Endothelial cell of umbilical vein (primary cell): ENCODE measurements at regions not wholly inside any gene's neighbourhood (a gene's known extent, or its start where the extent isn't known, plus 50 kb on each side); places are given as distances from the start of the nearest gene placed in this dataset.

Experiments used
- BruUV-seq: library from RNA; stranded (reverse); fragments of 400-500 nt; replicated peaks from 2 replicates; lab custom pipeline; 2021; lab: Mats Ljungman, UMichigan
- CTCF ChIA-PET: fragments of 300-600, 350-600 bp; sonication (Branson Sonifier 250); formaldehyde crosslinking; loops from one replicate; lab custom pipeline; 2021; ENCODE audit warnings: antibody characterized with exemption, inconsistent platforms; lab: Charles Lee
- POLR2A ChIA-PET: fragments of 300-600, 350-600 bp; sonication (Branson Sonifier 250); formaldehyde crosslinking; loops from one replicate; lab custom pipeline; 2021; ENCODE audit warnings: antibody characterized with exemption, inconsistent platforms; lab: Charles Lee
- DNase-seq: peaks from one replicate; pipeline ENCODE4 v3.0.0-alpha.2; 2011; ENCODE audit warnings: low read depth, low spot score
- FAIRE-seq: peaks from 2 replicates; lab custom pipeline; 2011; peaks lifted over from hg19 to GRCh38; lab: Jason Lieb, UNC
- H2AFZ ChIP-seq: 2 replicates; pipeline ENCODE4 v1.6.0; 2012; ENCODE audit warnings: low read depth, low read length, control low read depth, inconsistent platforms
- H3K27ac ChIP-seq: 2 replicates; pipeline ENCODE4 v1.5.1; 2011; ENCODE audit warnings: low read depth, mild to moderate bottlenecking, control low read depth, low read length, moderate library complexity; ENCODE audit not compliant: insufficient read depth
- H3K27me3 ChIP-seq, 2 experiments: 2 replicates each; pipeline versions ENCODE4 v1.6.0 to v1.6.1; 2011; ENCODE audit warnings: low read length in 2 of 2, mixed read lengths in 1 of 2; ENCODE audit not compliant: control insufficient read depth in 2 of 2, insufficient read depth in 2 of 2
- H3K36me3 ChIP-seq, 2 experiments: 2 replicates in 1 of 2; 3 replicates in 1 of 2; pipeline ENCODE4 v1.5.1; 2011; ENCODE audit warnings: low read length in 2 of 2, mild to moderate bottlenecking in 1 of 2, moderate library complexity in 1 of 2; ENCODE audit not compliant: control insufficient read depth in 2 of 2, insufficient read depth in 2 of 2; ENCODE audit errors: extremely low read depth in 1 of 2
- H3K4me1 ChIP-seq: 3 replicates; pipeline ENCODE4 v1.5.1; 2011; ENCODE audit warnings: mild to moderate bottlenecking, low read length; ENCODE audit not compliant: control insufficient read depth, insufficient read depth; ENCODE audit errors: extremely low read depth
- H3K4me2 ChIP-seq: 2 replicates; pipeline ENCODE4 v1.6.1; 2011; ENCODE audit warnings: low read length, control low read depth, mixed read lengths; ENCODE audit not compliant: insufficient read depth
- H3K4me3 ChIP-seq, 3 experiments: fragments of 200-600 bp in 1 of 3; sonication (generic), shearing (Covaris generic) in 1 of 3; replicated peaks in 1 of 3; 2 replicates each; pipeline ENCODE4 v1.5.1; 2011 to 2016; ENCODE audit warnings: control low read depth in 3 of 3, low read length in 3 of 3, mild to moderate bottlenecking in 2 of 3, inconsistent platforms in 1 of 3, low read depth in 1 of 3, moderate library complexity in 1 of 3; ENCODE audit not compliant: insufficient read depth in 1 of 3
- H3K79me2 ChIP-seq: 2 replicates; pipeline ENCODE4 v1.6.0; 2012; ENCODE audit warnings: low read length, inconsistent platforms; ENCODE audit not compliant: control insufficient read depth, insufficient read depth
- H3K9ac ChIP-seq: replicated peaks from 2 replicates; pipeline ENCODE3; 2011; ENCODE audit warnings: low read length, control low read depth; ENCODE audit not compliant: insufficient read depth; ENCODE audit errors: extremely low read depth
- H3K9me1 ChIP-seq: replicated peaks from 3 replicates; pipeline ENCODE4 v1.6.0; 2011; ENCODE audit warnings: mild to moderate bottlenecking, low read length; ENCODE audit not compliant: control insufficient read depth, insufficient read depth; ENCODE audit errors: extremely low read depth
- H3K9me3 ChIP-seq: replicated peaks from 2 replicates; pipeline ENCODE4 v1.5.1; 2012; ENCODE audit warnings: low read length, inconsistent platforms; ENCODE audit not compliant: control insufficient read depth, insufficient read depth
- H4K20me1 ChIP-seq: replicated peaks from 2 replicates; pipeline ENCODE3; 2011; ENCODE audit warnings: mild to moderate bottlenecking, low read length; ENCODE audit not compliant: control insufficient read depth, insufficient read depth; ENCODE audit errors: extremely low read depth
- CTCF ChIP-seq, 2 donors: IDR thresholded peaks; 1 replicate in 1 of 2; 2 replicates in 1 of 2; pipeline ENCODE4 v1.5.1; 2011; ENCODE audit warnings: low read length in 2 of 2, mild to moderate bottlenecking in 2 of 2, moderate library complexity in 2 of 2, control low read depth in 1 of 2, inconsistent platforms in 1 of 2, low read depth in 1 of 2; ENCODE audit not compliant: insufficient read depth in 1 of 2; ENCODE audit errors: extremely low read depth in 1 of 2
- GATA2 ChIP-seq: IDR thresholded peaks from 2 replicates; pipeline ENCODE4 v1.7.0; 2011; ENCODE audit warnings: low read depth, mild to moderate bottlenecking, moderate library complexity, mixed read lengths, low read length; ENCODE audit not compliant: insufficient read length, insufficient read depth
- POLR2AphosphoS5 ChIP-seq: IDR thresholded peaks from 2 replicates; pipeline ENCODE4 v1.6.1; 2012; ENCODE audit warnings: low read depth, mild to moderate bottlenecking, control low read depth, low read length, moderate library complexity; ENCODE audit not compliant: insufficient read depth
- dilution Hi-C: fragments of 300-500 bp; cut with MboI; formaldehyde crosslinking; loops from one replicate; pipeline ENCODE4 v1.15.0; 2019; ENCODE audit warnings: low sequenced_read_pairs; ENCODE audit not compliant: extremely low pct_ligation_motif_present
- intact Hi-C: fragments of 100-400 bp; cut with micrococcal nuclease; formaldehyde crosslinking; loops from one replicate; pipeline ENCODE4 v1.10.0; 2022

GRCh38 chr2:78780256-78780655, 245.2 kb upstream of the REG3G start:
- no peak for FAIRE-seq
- ChIA-PET POLR2A (no interaction called here), CTCF (no interaction called here)
- Histone ChIP-seq H4K20me1 (no peaks in the 10 kb centered on the region), H3K79me2 (no peaks in the 10 kb centered on the region), H3K9me3 (no peaks in the 10 kb centered on the region), H3K4me3 (no peak overlapping the region), H3K9ac (no peak overlapping the region), H3K27me3 (no peaks in the 10 kb centered on the region), H3K27ac (no peak overlapping the region), H3K4me2 (no peak overlapping the region), H2AFZ (no peak overlapping the region), H3K4me1 (no peaks in the 10 kb centered on the region), H3K36me3 (no peaks in the 10 kb centered on the region), H3K9me1 (no peaks in the 10 kb centered on the region)
- no TSS peak for BruUV-seq
- DNase-seq: no peak
- intact Hi-C loops (no loop called here), dilution Hi-C loops (no loop called here)
- no peak for TF ChIP-seq GATA2

GRCh38 chr2:78780864-78781583, 244.5 kb upstream of the REG3G start:
- Histone ChIP-seq H4K20me1 (no peaks in the 10 kb centered on the region), H3K4me1 (no peaks in the 10 kb centered on the region), H3K36me3 (no peaks in the 10 kb centered on the region), H3K4me2 (no peak overlapping the region), H3K27ac (no peak overlapping the region), H3K4me3 (no peak overlapping the region), H3K9me3 (no peaks in the 10 kb centered on the region), H3K79me2 (no peaks in the 10 kb centered on the region), H2AFZ (no peak overlapping the region), H3K9ac (no peak overlapping the region), H3K9me1 (no peaks in the 10 kb centered on the region), H3K27me3 (no peaks in the 10 kb centered on the region)
- POLR2A ChIA-PET: no interaction called here
- TF ChIP-seq POLR2AphosphoS5 (no peak), CTCF (IDR thresholded peaks at IDR 0.05; ENCODE audit: extremely low read depth in 1 of 2, insufficient read depth in 1 of 2, low read depth in 1 of 2, low read length in 2 of 2) (no peak)
- DNase-seq (no peak), FAIRE-seq (no peak)
- dilution Hi-C loops (no loop called here), intact Hi-C loops (no loop called here)
- CTCF ChIA-PET: no interaction called here
- no TSS peak for BruUV-seq
